H1 (cell line): ENCODE measurements at regions not wholly inside any gene's neighbourhood (a gene's known extent, or its start where the extent isn't known, plus 50 kb on each side); places are given as distances from the start of the nearest gene placed in this dataset.

Experiments
- CTCF ChIA-PET: fragments of 300-600 bp; sonication (Branson Sonifier 250); formaldehyde crosslinking; loops from one replicate; lab custom pipeline; 2021; ENCODE audit not compliant: partially characterized antibody; lab: Charles Lee
- POLR2A ChIA-PET: fragments of 300-600 bp; sonication (Branson Sonifier 250); formaldehyde crosslinking; loops from one replicate; lab custom pipeline; 2021; ENCODE audit warnings: inconsistent platforms; ENCODE audit not compliant: partially characterized antibody; lab: Charles Lee
- DNase-seq, 2 experiments: peaks; one replicate each; pipeline versions ENCODE4 v3.0.0 to v3.0.0-alpha.2; 2010 to 2022; ENCODE audit warnings: low spot score in 2 of 2, low read depth in 1 of 2, mixed read lengths in 1 of 2
- FAIRE-seq: peaks from 2 replicates; lab custom pipeline; 2011; peaks lifted over from hg19 to GRCh38; lab: Jason Lieb, UNC
- H2AFZ ChIP-seq: 2 replicates; pipeline ENCODE4 v1.8.1; 2012; ENCODE audit warnings: low read length, inconsistent platforms
- H2AK5ac ChIP-seq: 2 replicates; pipeline ENCODE4 v1.6.1; 2013; ENCODE audit warnings: low read depth, low read length
- H2BK120ac ChIP-seq: replicated peaks from 2 replicates; pipeline ENCODE3; 2013; ENCODE audit warnings: low read depth, low read length, inconsistent platforms
- H2BK12ac ChIP-seq: 2 replicates; pipeline ENCODE4 v1.6.1; 2013; ENCODE audit warnings: low read depth, low read length
- H2BK15ac ChIP-seq: 2 replicates; pipeline ENCODE4 v1.6.1; 2013; ENCODE audit warnings: low read length
- H2BK20ac ChIP-seq: 2 replicates; pipeline ENCODE4 v1.6.1; 2013; ENCODE audit warnings: low read length
- H2BK5ac ChIP-seq: 2 replicates; pipeline ENCODE4 v1.6.1; 2013; ENCODE audit warnings: low read depth, low read length
- H3K14ac ChIP-seq: 2 replicates; pipeline ENCODE4 v1.6.1; 2013; ENCODE audit warnings: inconsistent platforms; ENCODE audit not compliant: insufficient read length
- H3K18ac ChIP-seq: 2 replicates; pipeline ENCODE4 v1.6.1; 2013; ENCODE audit warnings: low read length; ENCODE audit errors: extremely low read depth
- H3K23ac ChIP-seq: 2 replicates; pipeline ENCODE4 v1.6.1; 2013; ENCODE audit warnings: inconsistent platforms; ENCODE audit not compliant: insufficient read length
- H3K23me2 ChIP-seq: 2 replicates; pipeline ENCODE4 v1.6.1; 2013; ENCODE audit warnings: low read depth, low read length
- H3K27ac ChIP-seq: 2 replicates; pipeline ENCODE4 v1.6.1; 2011; ENCODE audit warnings: low read depth, low read length, inconsistent platforms
- H3K27me3 ChIP-seq, 4 experiments: replicated peaks in 1 of 4; 1 replicate in 1 of 4; 2 replicates in 3 of 4; pipeline versions ENCODE4 v1.6.1 to v1.8.1; 2011 to 2013; ENCODE audit warnings: low read length in 3 of 4, mild to moderate bottlenecking in 3 of 4, inconsistent platforms in 2 of 4, mixed read lengths in 2 of 4, moderate library complexity in 1 of 4; ENCODE audit not compliant: control insufficient read depth in 3 of 4, insufficient read depth in 3 of 4; ENCODE audit errors: extremely low read depth in 1 of 4
- H3K36me3 ChIP-seq, 4 experiments: 2 replicates each; pipeline versions ENCODE4 v1.6.1 to v1.8.1; 2011 to 2013; ENCODE audit warnings: mild to moderate bottlenecking in 4 of 4, low read length in 3 of 4, moderate library complexity in 2 of 4, control low read depth in 1 of 4, inconsistent platforms in 1 of 4; ENCODE audit not compliant: insufficient read depth in 4 of 4, control insufficient read depth in 2 of 4
- H3K4ac ChIP-seq: replicated peaks from 2 replicates; pipeline ENCODE3; 2013; ENCODE audit warnings: low read length, low read depth, mixed read lengths, inconsistent platforms; ENCODE audit not compliant: insufficient read length
- H3K4me1 ChIP-seq, 4 experiments: replicated peaks in 1 of 4; 1 replicate in 1 of 4; 2 replicates in 3 of 4; pipeline versions ENCODE4 v1.6.1 to v1.8.1; 2011 to 2013; ENCODE audit warnings: low read length in 3 of 4, inconsistent platforms in 2 of 4, mixed read lengths in 1 of 4; ENCODE audit not compliant: insufficient read depth in 4 of 4, control insufficient read depth in 3 of 4
- H3K4me2 ChIP-seq, 2 experiments: 2 replicates each; pipeline versions ENCODE4 v1.6.1 to v1.8.1; 2011 to 2013; ENCODE audit warnings: low read depth in 2 of 2, low read length in 2 of 2, control low read depth in 1 of 2, inconsistent platforms in 1 of 2, mild to moderate bottlenecking in 1 of 2; ENCODE audit not compliant: insufficient read depth in 1 of 2
- H3K4me3 ChIP-seq, 4 experiments: fragments of 200-600, 300-600 bp in 1 of 4; sonication (generic), shearing (Covaris generic), sonication (Bioruptor Twin) in 1 of 4; 2 replicates each; pipeline versions ENCODE4 v1.5.1 to v1.8.1; 2011 to 2016; ENCODE audit warnings: low read length in 4 of 4, low read depth in 3 of 4, control low read depth in 2 of 4, inconsistent platforms in 2 of 4, mild to moderate bottlenecking in 2 of 4, mixed read lengths in 1 of 4, moderate library complexity in 1 of 4; ENCODE audit not compliant: insufficient read depth in 2 of 4; ENCODE audit errors: extremely low read depth in 1 of 4
- H3K56ac ChIP-seq: replicated peaks from 2 replicates; pipeline ENCODE3; 2013; ENCODE audit warnings: low read depth, mild to moderate bottlenecking, mixed read lengths, low read length, inconsistent platforms; ENCODE audit not compliant: insufficient read length
- H3K79me1 ChIP-seq: 2 replicates; pipeline ENCODE4 v1.6.1; 2013; ENCODE audit warnings: low read depth, low read length, control low read depth
- H3K79me2 ChIP-seq, 2 experiments: 2 replicates each; pipeline versions ENCODE4 v1.6.1 to v1.8.1; 2012 to 2013; ENCODE audit warnings: low read length in 2 of 2, mild to moderate bottlenecking in 2 of 2, inconsistent platforms in 1 of 2; ENCODE audit not compliant: insufficient read depth in 2 of 2, control insufficient read depth in 1 of 2
- H3K9ac ChIP-seq, 4 experiments: replicated peaks in 1 of 4; 1 replicate in 1 of 4; 2 replicates in 3 of 4; pipeline versions ENCODE4 v1.6.1 to v1.8.1; 2011 to 2013; ENCODE audit warnings: low read depth in 3 of 4, low read length in 3 of 4, control low read depth in 2 of 4, mild to moderate bottlenecking in 2 of 4, moderate library complexity in 2 of 4, inconsistent platforms in 1 of 4; ENCODE audit errors: extremely low read depth in 1 of 4
- H3K9me3 ChIP-seq, 2 experiments: 2 replicates each; pipeline versions ENCODE4 v1.6.1 to v1.8.1; 2012 to 2013; ENCODE audit warnings: mild to moderate bottlenecking in 2 of 2, moderate library complexity in 2 of 2, control low read depth in 1 of 2, inconsistent platforms in 1 of 2, low read depth in 1 of 2, low read length in 1 of 2, mixed read lengths in 1 of 2; ENCODE audit not compliant: insufficient read depth in 2 of 2
- H4K20me1 ChIP-seq, 2 experiments: replicated peaks in 1 of 2; 2 replicates each; pipeline versions ENCODE3 to v1.8.1; 2011 to 2013; ENCODE audit warnings: inconsistent platforms in 2 of 2, low read length in 2 of 2, mild to moderate bottlenecking in 1 of 2; ENCODE audit not compliant: insufficient read depth in 2 of 2, control insufficient read depth in 1 of 2
- H4K5ac ChIP-seq: 2 replicates; pipeline ENCODE4 v1.6.1; 2013; ENCODE audit warnings: low read length, low read depth, mixed read lengths, inconsistent platforms; ENCODE audit not compliant: insufficient read length
- H4K8ac ChIP-seq: 2 replicates; pipeline ENCODE4 v1.8.0; 2013; ENCODE audit warnings: mild to moderate bottlenecking, moderate library complexity, low read length, inconsistent platforms; ENCODE audit not compliant: insufficient read depth; ENCODE audit errors: extremely low read depth
- H4K91ac ChIP-seq: replicated peaks from 2 replicates; pipeline ENCODE3; 2013; ENCODE audit warnings: low read length, mixed read lengths, inconsistent platforms; ENCODE audit not compliant: insufficient read length
- CBX8 ChIP-seq: fragments of 300-800, 300-1000 bp; sonication (generic); IDR thresholded peaks from 2 replicates; pipeline ENCODE4 v1.7.1; 2016; ENCODE audit warnings: low read depth, low read length, borderline replicate concordance
- EZH2 ChIP-seq: fragments of 200-600 bp; sonication (generic); IDR thresholded peaks from 2 replicates; pipeline ENCODE4 v1.7.1; 2012; ENCODE audit warnings: low read depth, mild to moderate bottlenecking, moderate library complexity, low read length, inconsistent platforms; ENCODE audit not compliant: severe bottlenecking
- KDM4A ChIP-seq: IDR thresholded peaks from one replicate; pipeline ENCODE4 v1.7.1; 2012; ENCODE audit warnings: low read depth, mild to moderate bottlenecking, moderate library complexity, low read length, inconsistent platforms; ENCODE audit not compliant: severe bottlenecking
- RAD21 ChIP-seq, 2 experiments: IDR thresholded peaks in 1 of 2; conservative IDR thresholded peaks in 1 of 2; 2 replicates each; pipeline ENCODE4 v1.6.1; 2011; ENCODE audit warnings: low read depth in 2 of 2, low read length in 2 of 2, improper control_type of control experiment in 1 of 2, inconsistent platforms in 1 of 2, mild to moderate bottlenecking in 1 of 2, moderate library complexity in 1 of 2
- SP4 ChIP-seq: IDR thresholded peaks from 2 replicates; pipeline ENCODE4 v1.6.1; 2012; ENCODE audit warnings: low read length, inconsistent platforms
- WGBS, 2 experiments: shearing (Covaris generic) in 1 of 2; methylation state at CpG; one replicate each; pipeline versions ENCODE4 v1.1.6 to v1.1.7; 2013 to 2015; ENCODE audit warnings: low lambda C conversion rate in 2 of 2, mixed read lengths in 2 of 2, inconsistent platforms in 1 of 2, low coverage in 1 of 2, missing lambda C conversion rate in 1 of 2; ENCODE audit not compliant: insufficient replicate concordance in 2 of 2, insufficient coverage in 1 of 2, insufficient read length in 1 of 2; ENCODE audit errors: extremely low coverage in 1 of 2, missing lambda C conversion rate in 1 of 2; 5-methylcytosine and 5-hydroxymethylcytosine counted together
- TF ChIP-seq, protein P1 (sequence below): IDR thresholded peaks from 2 replicates; pipeline ENCODE4 v1.6.1; 2012; ENCODE audit warnings: inconsistent platforms
- TF ChIP-seq, protein P2 (sequence below): IDR thresholded peaks from 2 replicates; pipeline ENCODE4 v1.6.1; 2012; ENCODE audit warnings: low read length, inconsistent platforms

DNA sequence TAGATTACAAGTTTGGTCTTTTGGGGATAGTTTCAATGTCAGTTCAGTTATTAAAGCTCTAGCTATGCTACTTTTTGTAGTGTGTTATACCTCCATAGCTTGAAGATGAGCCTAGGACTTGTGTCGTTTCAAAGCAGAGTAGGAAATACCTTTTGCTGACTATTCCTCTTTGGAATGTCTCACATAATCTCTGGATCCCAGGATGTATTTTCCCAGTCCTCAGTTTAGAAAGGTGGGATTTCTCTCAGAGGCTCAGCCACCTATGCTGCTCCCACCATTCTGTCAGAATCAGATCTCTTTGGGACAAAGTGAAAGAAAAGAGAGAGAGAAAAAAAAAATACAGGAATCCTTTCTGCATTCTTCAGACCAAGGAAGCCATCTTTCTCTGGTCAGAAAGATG lies 567.5 kb upstream of the IMPG1 start:
- Histone ChIP-seq H3K27ac (no peak overlapping the region), H3K4me3 (no peak overlapping the region), H3K9ac (no peak overlapping the region), H3K9me3 (no peaks in the 10 kb centered on the region), H4K91ac (no peak overlapping the region), H2BK20ac (no peak overlapping the region)
- TF ChIP-seq KDM4A (no peak), EZH2 (no peak), RAD21 (IDR thresholded peaks at IDR 0.05 in 1 of 2, conservative IDR thresholded peaks at IDR 0.05 in 1 of 2; ENCODE audit: low read depth in 2 of 2, low read length in 2 of 2) (no peak), SP4 (no peak), CBX8 (no peak)
- TF ChIP-seq, protein P1, sequence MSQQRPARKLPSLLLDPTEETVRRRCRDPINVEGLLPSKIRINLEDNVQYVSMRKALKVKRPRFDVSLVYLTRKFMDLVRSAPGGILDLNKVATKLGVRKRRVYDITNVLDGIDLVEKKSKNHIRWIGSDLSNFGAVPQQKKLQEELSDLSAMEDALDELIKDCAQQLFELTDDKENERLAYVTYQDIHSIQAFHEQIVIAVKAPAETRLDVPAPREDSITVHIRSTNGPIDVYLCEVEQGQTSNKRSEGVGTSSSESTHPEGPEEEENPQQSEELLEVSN = no peak
- TF ChIP-seq, protein P2, sequence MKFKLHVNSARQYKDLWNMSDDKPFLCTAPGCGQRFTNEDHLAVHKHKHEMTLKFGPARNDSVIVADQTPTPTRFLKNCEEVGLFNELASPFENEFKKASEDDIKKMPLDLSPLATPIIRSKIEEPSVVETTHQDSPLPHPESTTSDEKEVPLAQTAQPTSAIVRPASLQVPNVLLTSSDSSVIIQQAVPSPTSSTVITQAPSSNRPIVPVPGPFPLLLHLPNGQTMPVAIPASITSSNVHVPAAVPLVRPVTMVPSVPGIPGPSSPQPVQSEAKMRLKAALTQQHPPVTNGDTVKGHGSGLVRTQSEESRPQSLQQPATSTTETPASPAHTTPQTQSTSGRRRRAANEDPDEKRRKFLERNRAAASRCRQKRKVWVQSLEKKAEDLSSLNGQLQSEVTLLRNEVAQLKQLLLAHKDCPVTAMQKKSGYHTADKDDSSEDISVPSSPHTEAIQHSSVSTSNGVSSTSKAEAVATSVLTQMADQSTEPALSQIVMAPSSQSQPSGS = no peak
- TF ChIP-seq, all 59 proteins: peak for 0
- H3K18ac ChIP-seq = no peak overlapping the region
- H2AK5ac ChIP-seq = no peak overlapping the region
- H3K4me1 ChIP-seq = no peaks in the 10 kb centered on the region
- no peak for DNase-seq
- no peak overlapping the region for H3K4me2 ChIP-seq
- no peak overlapping the region for H2BK12ac ChIP-seq
- H4K8ac ChIP-seq = no peak overlapping the region
- H2AFZ ChIP-seq = no peak overlapping the region
- FAIRE-seq = no peak
- H3K4ac ChIP-seq = no peak overlapping the region
- H4K20me1 ChIP-seq = no peaks in the 10 kb centered on the region
- WGBS, 2 experiments = 88% methylated on average over 1 of the region's 1 CpG; no CpG with 5 or more reads in 1 of the 2 experiments
- H3K23me2 ChIP-seq = no peaks in the 10 kb centered on the region
- 0 out of 4 replicates have a peak, but pooled peaks cover 0 to 5% of the 10 kb centered on the region in 2 experiments for H3K79me2 ChIP-seq
- H3K23ac ChIP-seq = no peak overlapping the region
- no peaks in the 10 kb centered on the region for H3K27me3 ChIP-seq
- peaks cover 0 to 5% (median 0%) of the 10 kb centered on the region in 4 experiments; a peak in 1 of 8 replicates for H3K36me3 ChIP-seq
- no peak overlapping the region for H2BK5ac ChIP-seq
- no peak overlapping the region for H4K5ac ChIP-seq
- H3K56ac ChIP-seq = no peak overlapping the region
- CTCF ChIA-PET = interaction anchor here (1.2 to 2.8 kb wide), 2 partner anchors 8 to 707 kb away, joined by 3 to 6 read pairs; no protein-coding TSS in a partner anchor
- H3K14ac ChIP-seq = no peak overlapping the region
- H2BK15ac ChIP-seq = no peak overlapping the region
- no peaks in the 10 kb centered on the region for H3K79me1 ChIP-seq
- no peak overlapping the region for H2BK120ac ChIP-seq
- POLR2A ChIA-PET = no interaction called here
